Activated naive CD4-positive, alpha-beta T cell treated with anti-CD3 and anti-CD28 coated beads, Interleukin-2, amount 50 U/mL, for 24 hours (primary cell): ENCODE measurements at regions not wholly inside any gene's neighbourhood (a gene's known extent, or its start where the extent isn't known, plus 50 kb on each side); places are given as distances from the start of the nearest gene placed in this dataset.
"Not testable (repeated sequence)": the region's sequence is repeated elsewhere in the genome, so short reads cannot be mapped to it uniquely, and the experiment has no call there.

Experiments used
- H3K27ac Mint-ChIP-seq: one replicate; pipeline ENCODE4 v1.8.0; 2021; ENCODE audit warnings: mild to moderate bottlenecking, mixed read lengths
- H3K27me3 Mint-ChIP-seq: one replicate; pipeline ENCODE4 v1.8.0; 2021; ENCODE audit warnings: mixed read lengths
- H3K36me3 Mint-ChIP-seq: one replicate; pipeline ENCODE4 v1.8.0; 2021; ENCODE audit warnings: mixed read lengths
- H3K4me1 Mint-ChIP-seq: one replicate; pipeline ENCODE4 v1.8.0; 2021; ENCODE audit warnings: mixed read lengths
- H3K4me3 Mint-ChIP-seq: one replicate; pipeline ENCODE4 v1.8.0; 2021; ENCODE audit warnings: mild to moderate bottlenecking, mixed read lengths
- H3K9me3 Mint-ChIP-seq: one replicate; pipeline ENCODE4 v1.8.0; 2021; ENCODE audit warnings: mixed read lengths

DNA sequence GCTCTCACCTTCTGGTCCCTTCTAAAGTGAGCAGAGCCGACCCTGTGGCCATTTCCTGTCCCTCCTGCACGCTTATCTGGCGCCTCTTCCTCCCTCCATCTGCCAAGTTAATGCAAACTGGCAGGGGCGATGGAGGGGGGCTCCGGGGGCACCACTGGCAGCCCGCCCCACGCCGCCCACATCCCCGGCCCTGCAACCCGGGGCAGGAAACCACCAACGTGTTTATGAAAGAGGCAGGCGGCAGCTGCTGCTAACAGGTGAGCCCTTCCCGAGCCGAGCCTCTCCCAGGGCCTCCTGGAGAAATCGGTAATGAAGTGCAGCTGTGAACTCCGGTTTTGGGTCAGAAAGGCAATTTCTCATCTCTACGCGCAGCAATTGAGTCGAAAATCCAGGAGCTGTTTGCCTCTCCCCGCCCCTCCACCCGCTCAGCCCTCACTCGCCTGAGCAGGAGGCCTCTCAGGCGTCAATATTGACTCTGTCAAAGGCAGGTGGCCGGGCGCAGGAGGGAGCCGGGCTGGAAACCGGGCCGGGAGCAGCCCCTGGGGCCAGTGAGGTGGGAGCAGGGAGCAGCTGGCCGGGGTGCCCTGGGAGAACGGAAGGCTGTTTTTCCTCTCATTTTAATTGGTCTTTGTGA lies 164.4 kb upstream of the GSE1 start:
- Mint-ChIP-seq H3K27ac (peak overlapping the region; percentile 12), H3K27me3 (no peaks in the 10 kb centered on the region), H3K36me3 (no peaks in the 10 kb centered on the region), H3K9me3 (no peaks in the 10 kb centered on the region), H3K4me3 (peak overlapping the region; percentile 52), H3K4me1 (peaks cover 42% of the 10 kb centered on the region)

DNA sequence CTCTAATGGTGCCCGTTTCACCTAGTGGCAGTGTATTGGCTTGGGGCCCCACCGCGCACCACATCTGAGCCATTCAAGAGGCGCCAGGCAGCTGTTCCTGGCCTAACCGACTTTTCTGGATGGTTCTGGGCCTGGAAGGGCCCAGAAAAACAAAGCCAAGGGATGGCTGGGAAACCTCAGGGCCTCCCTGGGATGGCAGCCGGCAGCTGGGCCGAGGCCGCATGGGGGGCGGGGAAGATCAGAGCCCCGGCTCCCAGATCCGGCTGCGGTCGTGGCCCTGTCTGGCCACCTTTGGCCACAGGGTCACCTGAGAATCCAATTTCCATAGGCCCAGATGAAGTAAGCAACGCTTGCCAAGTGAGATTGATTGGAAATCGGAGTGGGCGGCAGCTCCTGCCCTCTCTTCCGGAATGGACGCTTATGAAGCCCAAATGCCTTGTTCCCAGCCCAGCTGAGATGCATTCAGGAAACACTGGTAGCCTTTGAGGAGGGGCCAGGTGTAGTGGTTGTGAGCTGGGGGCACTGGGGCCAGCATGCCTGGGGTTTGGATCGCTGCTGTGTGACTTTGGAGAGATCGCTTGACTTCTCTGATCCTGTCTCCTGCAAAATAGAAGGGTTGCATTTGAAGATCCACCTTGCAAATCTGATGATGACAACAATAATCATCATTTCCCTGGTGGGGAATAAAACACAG lies 163.8 kb upstream of the GSE1 start:
- H3K4me3 Mint-ChIP-seq: peak overlapping the region; percentile 33
- no peak overlapping the region for H3K27ac Mint-ChIP-seq
- no peaks in the 10 kb centered on the region for H3K27me3 Mint-ChIP-seq
- H3K36me3 Mint-ChIP-seq: no peaks in the 10 kb centered on the region
- no peaks in the 10 kb centered on the region for H3K9me3 Mint-ChIP-seq
- H3K4me1 Mint-ChIP-seq: peaks cover 42% of the 10 kb centered on the region

DNA sequence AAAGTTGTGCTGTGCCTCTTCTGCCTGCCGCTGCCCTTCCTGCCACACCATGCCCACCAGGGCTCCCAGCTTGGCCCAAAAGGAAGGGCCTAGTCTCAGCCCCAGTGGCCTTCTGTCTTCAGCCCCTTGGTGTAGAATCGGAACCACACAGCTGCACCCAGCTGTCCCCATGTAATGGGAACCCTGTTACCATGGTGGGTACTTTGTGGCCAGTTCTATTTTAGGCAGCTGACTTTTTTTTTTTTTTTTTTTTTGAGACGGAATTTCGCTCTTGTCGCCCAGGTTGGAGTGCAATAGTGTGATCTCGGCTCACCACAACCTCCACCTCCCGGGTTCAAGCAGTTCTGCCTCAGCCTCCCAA lies 163.3 kb upstream of the GSE1 start:
- peaks cover 41% of the 10 kb centered on the region for H3K4me1 Mint-ChIP-seq
- H3K27ac Mint-ChIP-seq: no peak overlapping the region
- H3K4me3 Mint-ChIP-seq: peak overlapping the region; percentile 33
- no peaks in the 10 kb centered on the region for H3K9me3 Mint-ChIP-seq
- H3K36me3 Mint-ChIP-seq: no peaks in the 10 kb centered on the region
- H3K27me3 Mint-ChIP-seq: no peaks in the 10 kb centered on the region

DNA sequence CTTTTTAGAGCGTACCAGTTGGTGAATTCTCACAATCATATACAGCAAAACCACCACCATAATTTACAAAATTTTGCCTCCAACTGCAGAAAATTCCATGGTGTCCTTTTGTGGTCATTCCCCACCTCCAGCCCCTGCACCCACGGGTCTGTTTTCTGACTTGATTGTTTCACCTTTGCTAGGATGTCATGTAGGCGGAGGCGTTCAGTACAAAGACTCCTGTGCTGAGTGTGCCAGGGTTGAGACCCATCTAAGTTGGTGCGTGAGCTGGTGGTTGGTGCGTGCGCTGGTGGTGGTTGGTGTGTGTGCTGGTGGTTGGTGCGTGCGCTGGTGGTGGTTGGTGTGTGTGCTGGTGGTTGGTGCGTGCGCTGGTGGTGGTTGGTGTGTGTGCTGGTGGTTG lies 162.0 kb upstream of the GSE1 start:
- not testable (repeated sequence) for H3K36me3 Mint-ChIP-seq, H3K4me3 Mint-ChIP-seq, H3K9me3 Mint-ChIP-seq, H3K27ac Mint-ChIP-seq, H3K27me3 Mint-ChIP-seq
- peaks cover 38% of the 10 kb centered on the region for H3K4me1 Mint-ChIP-seq

DNA sequence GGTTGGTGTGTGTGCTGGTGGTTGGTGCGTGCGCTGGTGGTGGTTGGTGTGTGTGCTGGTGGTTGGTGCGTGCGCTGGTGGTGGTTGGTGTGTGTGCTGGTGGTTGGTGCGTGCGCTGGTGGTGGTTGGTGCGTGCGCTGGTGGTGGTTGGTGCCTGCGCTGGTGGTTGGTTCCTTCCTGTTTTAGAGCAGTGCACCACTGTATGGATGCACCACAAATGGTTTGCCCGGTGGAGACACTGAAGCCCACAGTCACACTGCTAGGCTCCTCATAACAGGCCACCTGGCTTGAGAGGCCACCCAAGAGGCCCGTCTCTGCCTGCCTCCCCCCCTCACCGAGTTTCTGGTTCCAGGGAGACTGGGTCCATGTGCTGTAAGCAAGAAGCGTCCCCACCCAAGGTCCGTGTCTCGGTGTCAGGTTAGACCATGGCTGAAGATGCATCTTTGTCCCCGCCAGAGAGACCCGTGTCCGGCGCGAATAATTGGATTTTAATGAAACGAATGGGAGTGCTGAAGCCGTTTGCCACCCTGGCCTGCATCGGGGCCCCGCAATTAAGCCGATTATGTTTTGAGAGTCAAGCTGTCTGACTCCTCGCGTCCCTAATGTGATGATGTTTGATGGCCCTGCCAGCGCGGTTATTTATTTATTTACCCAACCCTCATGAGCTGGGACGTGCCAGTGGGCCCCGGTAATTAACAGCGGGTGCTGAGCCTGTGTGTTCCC lies 161.3 kb upstream of the GSE1 start:
- H3K27ac Mint-ChIP-seq: no peak overlapping the region
- H3K9me3 Mint-ChIP-seq: no peaks in the 10 kb centered on the region
- H3K27me3 Mint-ChIP-seq: no peaks in the 10 kb centered on the region
- H3K4me1 Mint-ChIP-seq: peaks cover 38% of the 10 kb centered on the region
- no peaks in the 10 kb centered on the region for H3K36me3 Mint-ChIP-seq
- no peak overlapping the region for H3K4me3 Mint-ChIP-seq

DNA sequence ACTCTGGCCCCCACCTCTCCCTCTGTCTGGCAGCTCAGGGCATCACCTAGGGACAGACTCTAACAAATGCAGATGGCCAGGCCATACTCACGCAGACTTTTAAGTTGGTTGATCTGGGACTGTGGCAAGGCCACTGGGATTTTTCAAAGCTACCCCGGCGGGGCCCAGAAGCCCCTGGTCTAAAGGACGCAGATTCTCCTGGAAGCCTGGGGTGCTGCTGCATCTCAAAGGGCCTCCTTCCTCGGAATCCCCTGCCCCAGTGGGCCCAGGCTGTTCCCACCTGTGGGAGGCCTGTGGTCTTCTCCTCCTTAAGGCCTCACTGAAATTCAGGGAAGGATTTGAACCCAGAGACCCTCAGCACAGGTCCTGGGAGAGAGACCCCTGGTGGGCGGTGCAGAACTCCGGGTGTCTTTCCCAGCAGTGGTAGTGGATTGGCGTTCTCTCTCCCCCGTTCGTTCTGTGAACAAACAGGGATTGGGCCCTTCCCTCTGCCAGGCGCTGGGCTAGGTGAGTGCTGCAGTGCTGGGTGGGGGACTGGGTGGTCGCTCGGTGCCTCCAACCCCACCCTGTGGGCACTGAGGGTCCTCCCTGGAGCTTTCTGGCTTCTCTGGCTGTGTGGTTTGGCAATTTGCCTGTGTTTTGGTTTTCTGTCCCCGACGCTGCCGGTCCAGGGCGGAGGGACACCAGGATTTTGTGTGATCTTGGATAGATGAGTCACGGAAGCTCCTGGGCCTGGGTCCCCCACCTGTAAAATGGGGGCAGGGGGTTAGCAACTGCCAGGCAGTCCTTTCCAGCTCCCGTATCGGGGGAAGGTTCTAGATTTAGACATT lies 160.5 kb upstream of the GSE1 start:
- H3K4me3 Mint-ChIP-seq: no peak overlapping the region
- no peaks in the 10 kb centered on the region for H3K36me3 Mint-ChIP-seq
- no peaks in the 10 kb centered on the region for H3K9me3 Mint-ChIP-seq
- no peaks in the 10 kb centered on the region for H3K27me3 Mint-ChIP-seq
- no peak overlapping the region for H3K27ac Mint-ChIP-seq
- H3K4me1 Mint-ChIP-seq: peaks cover 37% of the 10 kb centered on the region

DNA sequence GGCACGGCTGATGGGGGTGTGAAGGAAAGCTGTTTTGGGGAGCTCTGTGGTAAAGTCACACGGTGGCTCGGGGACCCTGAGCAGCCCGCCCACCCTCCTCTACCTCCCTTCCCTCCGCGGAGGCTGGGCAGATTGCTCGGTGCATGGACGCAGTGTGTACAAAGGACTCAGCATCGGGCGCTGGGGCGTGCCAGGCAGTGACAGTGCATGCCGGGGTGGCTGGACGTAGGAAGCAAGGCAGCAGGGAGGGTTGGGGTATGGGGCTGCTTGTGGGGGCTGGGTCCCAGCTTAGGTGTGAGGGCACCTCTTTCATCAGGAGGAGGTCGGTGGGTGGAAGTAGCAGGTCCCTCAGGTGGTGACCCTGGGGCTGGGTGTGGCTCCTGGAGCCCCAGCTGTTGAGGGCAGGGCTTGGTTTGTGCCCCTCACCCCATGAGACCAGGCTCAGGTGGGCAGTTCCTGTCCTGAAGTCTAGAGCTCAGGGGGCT lies 159.9 kb upstream of the GSE1 start:
- no peaks in the 10 kb centered on the region for H3K36me3 Mint-ChIP-seq
- no peak overlapping the region for H3K27ac Mint-ChIP-seq
- peaks cover 31% of the 10 kb centered on the region for H3K4me1 Mint-ChIP-seq
- H3K27me3 Mint-ChIP-seq: no peaks in the 10 kb centered on the region
- no peaks in the 10 kb centered on the region for H3K9me3 Mint-ChIP-seq
- no peak overlapping the region for H3K4me3 Mint-ChIP-seq

DNA sequence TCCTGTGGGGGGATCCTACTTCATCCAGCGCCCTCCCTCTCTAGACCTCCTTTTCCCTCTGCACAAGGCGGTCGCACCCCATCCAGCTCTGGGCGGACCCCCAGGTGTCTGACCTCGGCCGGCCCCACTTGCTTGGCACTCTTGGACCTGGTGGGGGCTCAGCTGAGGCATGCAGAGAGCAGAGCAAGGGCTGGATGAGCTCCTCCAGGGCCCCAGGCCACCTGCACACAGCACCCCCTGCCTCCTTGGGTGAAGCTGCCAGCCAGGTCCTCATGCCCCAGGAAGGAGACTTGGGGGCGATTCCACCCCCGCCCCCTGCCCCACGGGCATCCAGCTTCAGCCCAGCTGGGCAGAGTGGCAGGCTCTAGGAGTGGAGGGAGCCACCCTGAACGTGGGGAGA lies 159.4 kb upstream of the GSE1 start:
- H3K9me3 Mint-ChIP-seq: no peaks in the 10 kb centered on the region
- H3K4me3 Mint-ChIP-seq: no peak overlapping the region
- peaks cover 26% of the 10 kb centered on the region for H3K4me1 Mint-ChIP-seq
- no peaks in the 10 kb centered on the region for H3K27me3 Mint-ChIP-seq
- H3K36me3 Mint-ChIP-seq: no peaks in the 10 kb centered on the region
- H3K27ac Mint-ChIP-seq: no peak overlapping the region

DNA sequence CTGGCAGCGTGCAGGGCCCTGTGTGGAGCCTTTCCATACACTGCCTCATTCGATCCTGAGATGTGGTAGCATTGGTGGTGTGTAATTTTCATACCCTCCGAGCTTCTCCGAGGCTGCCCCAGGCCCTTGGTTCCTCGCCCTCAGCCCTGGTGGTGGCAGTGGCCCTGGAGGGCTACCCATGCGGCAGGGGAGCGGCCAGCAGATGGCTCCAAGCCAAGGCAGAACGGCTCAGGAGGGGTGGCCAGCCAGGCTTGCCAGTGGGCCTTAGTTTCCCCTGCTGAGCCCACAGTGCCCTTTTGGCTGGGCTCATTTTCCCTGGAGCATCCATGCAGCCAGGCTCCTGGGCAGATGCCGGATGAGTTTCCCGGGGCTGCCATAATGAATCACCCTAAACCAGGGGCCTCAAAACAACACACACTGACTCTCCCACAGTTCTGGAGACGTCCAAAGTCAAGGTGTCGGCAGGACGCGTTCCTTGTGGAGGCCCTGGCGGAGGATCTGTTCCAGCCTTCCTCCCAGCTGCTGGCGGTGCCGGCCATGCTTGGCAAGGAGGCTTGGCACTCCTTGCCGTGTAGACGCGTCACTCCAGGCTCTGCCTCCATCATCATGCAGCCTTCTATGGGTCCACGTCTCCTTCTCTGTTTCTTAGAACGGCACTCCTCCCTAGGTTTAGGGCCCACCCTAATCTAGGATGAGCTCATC lies 158.8 kb upstream of the GSE1 start:
- Mint-ChIP-seq H3K4me1 (peaks cover 20% of the 10 kb centered on the region), H3K27ac (peak overlapping the region; percentile 51), H3K9me3 (no peaks in the 10 kb centered on the region), H3K36me3 (no peaks in the 10 kb centered on the region), H3K4me3 (no peak overlapping the region), H3K27me3 (no peaks in the 10 kb centered on the region)

DNA sequence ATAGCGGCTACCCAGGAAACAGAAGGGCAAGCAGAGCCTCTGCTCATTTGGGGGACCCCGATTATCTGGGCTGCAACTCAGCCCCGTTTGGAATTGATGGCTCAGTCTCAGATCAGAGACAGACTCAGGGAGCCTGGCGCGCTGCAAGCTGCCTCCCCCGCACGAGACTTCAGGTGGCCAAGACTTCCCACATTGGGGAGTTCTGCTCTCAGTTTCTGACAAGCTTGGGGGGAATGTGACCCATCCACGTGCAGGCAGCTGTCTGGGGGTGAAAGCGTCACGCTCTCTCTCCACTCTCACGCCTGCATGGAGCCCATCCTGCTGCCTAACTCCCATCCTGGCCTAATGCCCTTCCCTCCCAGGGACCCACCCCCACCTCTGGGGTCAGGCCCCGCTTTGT lies 157.6 kb upstream of the GSE1 start:
- peaks cover 14% of the 10 kb centered on the region for H3K4me1 Mint-ChIP-seq
- no peak overlapping the region for H3K4me3 Mint-ChIP-seq
- no peaks in the 10 kb centered on the region for H3K9me3 Mint-ChIP-seq
- H3K27me3 Mint-ChIP-seq: no peaks in the 10 kb centered on the region
- H3K36me3 Mint-ChIP-seq: no peaks in the 10 kb centered on the region
- no peak overlapping the region for H3K27ac Mint-ChIP-seq

DNA sequence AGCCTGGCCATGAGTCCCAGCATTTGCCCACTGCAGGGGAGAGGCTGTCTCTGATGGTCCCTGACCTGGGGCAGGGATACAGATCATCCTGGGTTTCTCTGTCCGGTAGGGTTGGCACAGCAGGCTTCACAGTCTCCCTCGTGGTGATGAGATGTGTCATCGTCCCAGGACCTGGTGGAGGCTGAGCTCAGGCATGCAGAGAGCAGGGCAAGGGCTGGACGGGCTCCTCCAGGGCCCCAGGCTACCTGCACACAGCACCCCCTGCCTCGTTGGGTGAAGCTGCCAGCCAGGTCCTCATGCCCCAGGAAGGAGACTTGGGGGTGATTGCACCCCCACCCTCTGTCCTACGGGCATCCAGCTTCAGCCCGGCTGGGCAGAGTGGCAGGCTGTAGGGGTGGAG lies 155.8 kb upstream of the GSE1 start:
- H3K4me3 Mint-ChIP-seq: no peak overlapping the region
- no peaks in the 10 kb centered on the region for H3K36me3 Mint-ChIP-seq
- H3K4me1 Mint-ChIP-seq: peaks cover 9% of the 10 kb centered on the region
- no peaks in the 10 kb centered on the region for H3K9me3 Mint-ChIP-seq
- H3K27me3 Mint-ChIP-seq: peaks cover 2% of the 10 kb centered on the region
- no peak overlapping the region for H3K27ac Mint-ChIP-seq

DNA sequence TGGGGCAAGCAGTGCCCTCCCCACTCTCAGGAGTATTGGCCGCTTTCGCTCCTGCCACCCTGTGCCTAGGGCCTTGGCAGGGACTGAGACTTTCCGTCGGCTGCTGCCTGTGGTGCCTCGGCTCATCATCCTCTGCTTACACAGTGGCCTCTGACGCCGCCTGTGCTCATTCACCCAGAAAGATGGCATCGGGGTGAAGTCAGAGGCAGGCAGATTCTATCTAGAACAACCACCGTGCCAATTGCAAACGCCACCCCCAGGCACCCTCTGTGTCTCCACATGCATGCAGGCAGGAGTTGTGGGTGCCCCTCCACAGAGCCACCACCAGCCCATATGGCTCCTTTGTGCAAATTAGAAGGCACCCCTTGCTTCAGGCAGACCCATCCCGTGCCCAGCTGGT lies 154.2 kb upstream of the GSE1 start:
- H3K4me3 Mint-ChIP-seq: no peak overlapping the region
- H3K9me3 Mint-ChIP-seq: no peaks in the 10 kb centered on the region
- H3K27me3 Mint-ChIP-seq: peaks cover 3% of the 10 kb centered on the region
- H3K36me3 Mint-ChIP-seq: no peaks in the 10 kb centered on the region
- H3K4me1 Mint-ChIP-seq: peaks cover 8% of the 10 kb centered on the region
- H3K27ac Mint-ChIP-seq: no peak overlapping the region

DNA sequence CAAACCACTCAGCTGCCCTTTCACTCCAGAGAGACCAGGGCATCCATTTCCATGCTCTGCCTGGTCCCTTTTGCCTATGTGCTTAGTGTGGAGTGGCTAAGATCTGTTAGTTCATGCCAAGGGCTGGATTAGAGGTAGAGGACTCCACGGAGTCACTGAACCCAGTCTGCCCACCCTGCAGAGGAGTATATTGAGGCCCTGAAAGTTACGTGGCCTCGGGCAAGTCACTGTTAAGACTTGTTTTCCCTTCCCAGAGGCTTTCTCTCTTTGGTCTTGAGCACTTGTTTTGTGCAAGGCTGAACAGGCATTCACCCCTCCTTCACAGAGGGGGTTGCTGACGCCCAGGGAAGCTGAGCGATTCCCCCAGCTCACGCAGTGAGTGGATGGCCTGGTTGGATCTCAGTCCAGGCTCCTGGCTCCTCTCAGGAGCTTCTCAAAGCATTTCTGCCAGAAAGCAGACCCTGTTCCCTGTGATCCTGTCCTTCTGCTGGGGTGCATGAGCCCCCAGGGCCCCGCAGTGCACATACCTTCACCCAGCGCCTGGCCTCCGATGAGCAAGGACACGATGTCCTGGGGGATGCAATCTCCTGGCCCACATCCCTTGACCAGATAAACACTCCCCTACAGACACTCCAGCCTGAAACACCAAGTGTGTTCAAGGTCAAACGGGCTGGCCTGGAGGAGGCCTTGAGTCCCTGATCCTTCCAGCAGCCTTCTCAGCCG lies 153.4 kb upstream of the GSE1 start:
- Mint-ChIP-seq H3K27ac (no peak overlapping the region), H3K4me1 (peaks cover 8% of the 10 kb centered on the region), H3K36me3 (no peaks in the 10 kb centered on the region), H3K4me3 (no peak overlapping the region), H3K27me3 (peaks cover 4% of the 10 kb centered on the region), H3K9me3 (no peaks in the 10 kb centered on the region)

DNA sequence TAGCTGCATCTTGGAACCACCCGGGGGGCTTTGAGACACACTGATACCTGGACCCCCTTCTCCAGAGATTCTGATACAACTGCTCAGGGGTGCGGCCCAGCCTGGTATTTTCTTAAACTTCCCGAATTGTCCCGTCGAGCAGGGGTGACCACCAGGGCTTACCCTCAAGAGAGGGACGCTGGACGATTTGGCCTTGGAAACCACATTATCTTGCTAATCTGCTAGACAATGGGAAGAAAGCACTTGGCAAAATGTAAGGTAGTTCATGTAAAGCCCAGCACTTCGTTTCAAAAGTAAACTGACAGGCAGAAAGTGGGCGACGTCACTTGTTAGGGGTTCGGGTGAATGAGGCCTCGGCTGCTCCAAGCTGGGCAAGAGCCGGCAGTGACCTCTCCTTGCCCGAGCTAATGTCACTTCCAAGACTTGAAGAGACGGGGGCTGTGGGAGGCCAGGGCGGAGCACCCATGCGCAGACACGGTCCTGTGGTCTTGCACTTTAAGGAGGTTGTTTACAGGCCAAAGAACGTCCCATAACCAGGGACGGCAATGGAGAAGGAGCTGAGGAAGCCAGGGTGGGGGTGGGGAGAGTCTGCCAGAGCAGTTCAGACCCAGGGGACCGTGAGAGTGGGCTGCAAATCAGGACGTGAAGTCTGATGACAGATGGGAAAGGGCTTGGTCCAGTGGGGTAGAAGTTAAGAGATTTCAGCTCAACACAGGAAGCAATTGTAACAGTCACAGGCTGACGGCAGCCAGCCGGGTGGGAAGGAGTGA lies 152.7 kb upstream of the GSE1 start:
- Mint-ChIP-seq H3K36me3 (no peaks in the 10 kb centered on the region), H3K27me3 (peaks cover 6% of the 10 kb centered on the region), H3K4me1 (peaks cover 8% of the 10 kb centered on the region), H3K27ac (no peak overlapping the region), H3K9me3 (no peaks in the 10 kb centered on the region), H3K4me3 (no peak overlapping the region)
